ENCODE measurements at regions not wholly inside any gene's neighbourhood (a gene's known extent, or its start where the extent isn't known, plus 50 kb on each side); places are given as distances from the start of the nearest gene placed in this dataset.

GRCh38 chr4:43243433-43244116, 351.1 kb downstream of the GRXCR1 start:
- WGBS (ENCODE audit: insufficient coverage, low coverage, missing lambda C conversion rate), result 0% methylated on average over 4 of the region's 4 CpGs
- POLR2A ChIA-PET, result no interaction called here
- Histone ChIP-seq H3K79me2 (ENCODE audit: control insufficient read depth, insufficient read depth, low read length) (no peaks in the 10 kb centered on the region), H3K9ac (ENCODE audit: insufficient read depth in 1 of 2, low read depth in 2 of 2, low read length in 2 of 2) (no peak overlapping the region), H3K4me3 (no peak overlapping the region), H4K20me1 (replicated peaks; ENCODE audit: control insufficient read depth, insufficient read depth, low read length) (no peaks in the 10 kb centered on the region), H3K4me1 (replicated peaks in 1 of 2; ENCODE audit: control insufficient read depth in 2 of 2, insufficient read depth in 2 of 2, low read length in 2 of 2) (no peaks in the 10 kb centered on the region), H2AFZ (ENCODE audit: low read depth, low read length) (no peak overlapping the region), H3K9me3 (replicated peaks; ENCODE audit: control insufficient read depth, insufficient read depth, low read depth, low read length) (no peaks in the 10 kb centered on the region), H3K27ac (ENCODE audit: extremely low read depth, low read depth, low read length) (no peak overlapping the region), H3K27me3 (ENCODE audit: control insufficient read depth in 2 of 2, insufficient read depth in 2 of 2, low read length in 2 of 2) (no peaks in the 10 kb centered on the region), H3K36me3 (ENCODE audit: control insufficient read depth, insufficient read depth, low read length) (no peaks in the 10 kb centered on the region), H3K4me2 (ENCODE audit: insufficient read depth, low read length) (no peak overlapping the region), H3K9me1 (ENCODE audit: control insufficient read depth, insufficient read depth, low read length) (no peaks in the 10 kb centered on the region)
- TF ChIP-seq FOXA1 (IDR thresholded peaks at IDR 0.05; ENCODE audit: borderline replicate concordance) (no peak), CEBPG (CRISPR knock-in tag; IDR thresholded peaks at IDR 0.05) (no peak), CEBPG (tag; conservative IDR thresholded peaks at IDR 0.05 in 1 of 2, IDR thresholded peaks at IDR 0.05 in 1 of 2) (0 out of 4 replicates have a peak, but pooled peaks of 1 of the 2 experiments have one; percentile 12), JUNB (CRISPR knock-in tag; conservative IDR thresholded peaks at IDR 0.05) (no peak), DMBX1 (CRISPR knock-in tag; IDR thresholded peaks at IDR 0.05; ENCODE audit: borderline replicate concordance) (no peak)
- in situ Hi-C loops (cut with MboI), result no loop called here
- no peak for DNase-seq (ENCODE audit: extremely low read depth in 1 of 4, low spot score in 3 of 4)
- ATAC-seq, result no peak
- no TSS peak for BruUV-seq (replicated peaks)
- intact Hi-C loops (cut with micrococcal nuclease), result no loop called here
- no peak for FAIRE-seq
- CTCF ChIA-PET (ENCODE audit: low intra/inter-chr PET ratio), result no interaction called here

GRCh38 chr4:43244688-43245382, 352.3 kb downstream of the GRXCR1 start:
- Histone ChIP-seq H3K9me3 (replicated peaks; ENCODE audit: control insufficient read depth, insufficient read depth, low read depth, low read length) (no peaks in the 10 kb centered on the region), H3K79me2 (ENCODE audit: control insufficient read depth, insufficient read depth, low read length) (no peaks in the 10 kb centered on the region), H3K4me1 (replicated peaks in 1 of 2; ENCODE audit: control insufficient read depth in 2 of 2, insufficient read depth in 2 of 2, low read length in 2 of 2) (no peaks in the 10 kb centered on the region), H3K27me3 (ENCODE audit: control insufficient read depth in 2 of 2, insufficient read depth in 2 of 2, low read length in 2 of 2) (no peaks in the 10 kb centered on the region), H3K9ac (ENCODE audit: insufficient read depth in 1 of 2, low read depth in 2 of 2, low read length in 2 of 2) (no peak overlapping the region), H2AFZ (ENCODE audit: low read depth, low read length) (no peak overlapping the region), H3K4me3 (no peak overlapping the region), H3K4me2 (ENCODE audit: insufficient read depth, low read length) (no peak overlapping the region), H3K9me1 (ENCODE audit: control insufficient read depth, insufficient read depth, low read length) (no peaks in the 10 kb centered on the region), H4K20me1 (replicated peaks; ENCODE audit: control insufficient read depth, insufficient read depth, low read length) (no peaks in the 10 kb centered on the region), H3K27ac (ENCODE audit: extremely low read depth, low read depth, low read length) (no peak overlapping the region), H3K36me3 (ENCODE audit: control insufficient read depth, insufficient read depth, low read length) (no peaks in the 10 kb centered on the region)
- DNase-seq (ENCODE audit: extremely low read depth in 1 of 4, low spot score in 3 of 4) (no peak), ATAC-seq (no peak), FAIRE-seq (no peak)
- intact Hi-C loops (cut with micrococcal nuclease), result no loop called here
- TF ChIP-seq TRIM25 (IDR thresholded peaks at IDR 0.05; ENCODE audit: borderline replicate concordance) (no peak), ZNF384 (IDR thresholded peaks at IDR 0.05; ENCODE audit: low read depth, low read length) (no peak), ZNF445 (CRISPR knock-in tag; IDR thresholded peaks at IDR 0.05; ENCODE audit: low read depth) (no peak), IRF1 (CRISPR knock-in tag; IDR thresholded peaks at IDR 0.05; ENCODE audit: borderline replicate concordance) (no peak)
- 0% methylated on average over 1 of the region's 1 CpG for WGBS (ENCODE audit: insufficient coverage, low coverage, missing lambda C conversion rate)
- BruUV-seq (replicated peaks), result no TSS peak
- in situ Hi-C loops (cut with MboI), result no loop called here
- ChIA-PET POLR2A (no interaction called here), CTCF (ENCODE audit: low intra/inter-chr PET ratio) (no interaction called here)
